Activated naive CD4-positive, alpha-beta T cell treated with anti-CD3 and anti-CD28 coated beads for 36 hours (primary cell): ENCODE measurements at regions not wholly inside any gene's neighbourhood (a gene's known extent, or its start where the extent isn't known, plus 50 kb on each side); places are given as distances from the start of the nearest gene placed in this dataset.
"Not testable (repeated sequence)": the region's sequence is repeated elsewhere in the genome, so short reads cannot be mapped to it uniquely, and the experiment has no call there.

Source experiments
- CTCF ChIA-PET: fragments of 350-600 bp; sonication (Branson Sonifier 250); formaldehyde crosslinking; loops from one replicate; lab custom pipeline; 2021; ENCODE audit warnings: antibody characterized with exemption; lab: Charles Lee
- DNase-seq: peaks from one replicate; pipeline ENCODE4 v3.0.0-alpha.2; 2020
- H3K27ac Mint-ChIP-seq: one replicate; pipeline ENCODE4 v1.8.0; 2021; ENCODE audit warnings: mild to moderate bottlenecking, mixed read lengths
- H3K27me3 Mint-ChIP-seq: one replicate; pipeline ENCODE4 v1.8.0; 2021; ENCODE audit warnings: low read depth, mixed read lengths
- H3K36me3 Mint-ChIP-seq: one replicate; pipeline ENCODE4 v1.8.0; 2021; ENCODE audit warnings: low read depth, mixed read lengths
- H3K4me1 Mint-ChIP-seq: one replicate; pipeline ENCODE4 v1.8.0; 2021; ENCODE audit warnings: low read depth, mixed read lengths
- H3K4me3 Mint-ChIP-seq: one replicate; pipeline ENCODE4 v1.8.0; 2021; ENCODE audit warnings: mild to moderate bottlenecking, moderate library complexity, mixed read lengths
- H3K9me3 Mint-ChIP-seq: one replicate; pipeline ENCODE4 v1.8.0; 2021; ENCODE audit warnings: mixed read lengths
- intact Hi-C: fragments of 100-400 bp; cut with micrococcal nuclease; formaldehyde crosslinking; loops from one replicate; pipeline ENCODE4 v1.15.1; 2023

GRCh38 chr21:22164912-22165311, 1166.7 kb downstream of the NCAM2 start:
- CTCF ChIA-PET, result no interaction called here
- no peaks in the 10 kb centered on the region for H3K4me1 Mint-ChIP-seq
- no peak overlapping the region for H3K4me3 Mint-ChIP-seq
- intact Hi-C loops, result no loop called here
- H3K36me3 Mint-ChIP-seq, result no peaks in the 10 kb centered on the region
- H3K27me3 Mint-ChIP-seq, result no peaks in the 10 kb centered on the region
- peaks cover 5% of the 10 kb centered on the region for H3K9me3 Mint-ChIP-seq
- no peak overlapping the region for H3K27ac Mint-ChIP-seq
- DNase-seq, result no peak

- Mint-ChIP-seq H3K4me3 (no peak overlapping the region), H3K4me1 (no peaks in the 10 kb centered on the region), H3K27me3 (no peaks in the 10 kb centered on the region), H3K9me3 (no peaks in the 10 kb centered on the region), H3K36me3 (no peaks in the 10 kb centered on the region), H3K27ac (no peak overlapping the region)
- CTCF ChIA-PET, result no interaction called here
- intact Hi-C loops, result no loop called here
- DNase-seq, result no peak
Measured at GRCh38 chr21:22174746-22175145, 1176.5 kb downstream of the NCAM2 start.

- no peaks in the 10 kb centered on the region for H3K27me3 Mint-ChIP-seq
- DNase-seq, result no peak
- H3K9me3 Mint-ChIP-seq, result peaks cover 1% of the 10 kb centered on the region
- no peaks in the 10 kb centered on the region for H3K4me1 Mint-ChIP-seq
- no peak overlapping the region for H3K27ac Mint-ChIP-seq
- intact Hi-C loops, result no loop called here
- no peak overlapping the region for H3K4me3 Mint-ChIP-seq
- H3K36me3 Mint-ChIP-seq, result no peaks in the 10 kb centered on the region
- CTCF ChIA-PET, result no interaction called here
Measured at GRCh38 chr21:22189278-22189677, 1191.1 kb downstream of the NCAM2 start.

- no peaks in the 10 kb centered on the region for H3K4me1 Mint-ChIP-seq
- no peaks in the 10 kb centered on the region for H3K27me3 Mint-ChIP-seq
- no peak overlapping the region for H3K27ac Mint-ChIP-seq
- no peak for DNase-seq
- peaks cover 3% of the 10 kb centered on the region for H3K9me3 Mint-ChIP-seq
- H3K36me3 Mint-ChIP-seq, result no peaks in the 10 kb centered on the region
- H3K4me3 Mint-ChIP-seq, result no peak overlapping the region
- intact Hi-C loops, result no loop called here
- CTCF ChIA-PET, result no interaction called here
Measured at GRCh38 chr21:22191581-22191980, 1193.4 kb downstream of the NCAM2 start.

GRCh38 chr21:22192766-22193165, 1194.6 kb downstream of the NCAM2 start:
- CTCF ChIA-PET, result no interaction called here
- H3K4me1 Mint-ChIP-seq, result no peaks in the 10 kb centered on the region
- peaks cover 3% of the 10 kb centered on the region for H3K9me3 Mint-ChIP-seq
- intact Hi-C loops, result no loop called here
- no peak for DNase-seq
- no peaks in the 10 kb centered on the region for H3K36me3 Mint-ChIP-seq
- no peaks in the 10 kb centered on the region for H3K27me3 Mint-ChIP-seq
- no peak overlapping the region for H3K4me3 Mint-ChIP-seq
- H3K27ac Mint-ChIP-seq, result no peak overlapping the region

- H3K9me3 Mint-ChIP-seq, DNase-seq, H3K4me3 Mint-ChIP-seq, CTCF ChIA-PET, H3K4me1 Mint-ChIP-seq, H3K36me3 Mint-ChIP-seq, H3K27ac Mint-ChIP-seq, intact Hi-C loops, H3K27me3 Mint-ChIP-seq: not testable (repeated sequence)
Measured at GRCh38 chr21:22194986-22195385, 1196.8 kb downstream of the NCAM2 start.

GRCh38 chr21:22200378-22201092, 1202.3 kb downstream of the NCAM2 start:
- Mint-ChIP-seq H3K36me3 (no peaks in the 10 kb centered on the region), H3K27me3 (no peaks in the 10 kb centered on the region), H3K27ac (no peak overlapping the region), H3K4me3 (no peak overlapping the region), H3K9me3 (no peaks in the 10 kb centered on the region), H3K4me1 (no peaks in the 10 kb centered on the region)
- CTCF ChIA-PET, result no interaction called here
- intact Hi-C loops, result no loop called here
- DNase-seq, result no peak

GRCh38 chr21:22201126-22201525, 1202.9 kb downstream of the NCAM2 start:
- intact Hi-C loops, result no loop called here
- H3K9me3 Mint-ChIP-seq, result no peaks in the 10 kb centered on the region
- no peak overlapping the region for H3K27ac Mint-ChIP-seq
- no peak for DNase-seq
- H3K4me3 Mint-ChIP-seq, result no peak overlapping the region
- no peaks in the 10 kb centered on the region for H3K36me3 Mint-ChIP-seq
- CTCF ChIA-PET, result no interaction called here
- H3K27me3 Mint-ChIP-seq, result no peaks in the 10 kb centered on the region
- no peaks in the 10 kb centered on the region for H3K4me1 Mint-ChIP-seq

- no peak for DNase-seq
- Mint-ChIP-seq H3K27me3 (no peaks in the 10 kb centered on the region), H3K4me1 (no peaks in the 10 kb centered on the region), H3K4me3 (no peak overlapping the region), H3K9me3 (no peaks in the 10 kb centered on the region), H3K36me3 (no peaks in the 10 kb centered on the region), H3K27ac (no peak overlapping the region)
- CTCF ChIA-PET, result no interaction called here
- intact Hi-C loops, result no loop called here
Measured at GRCh38 chr21:22201669-22202068, 1203.5 kb downstream of the NCAM2 start.

GRCh38 chr21:22209304-22209700, 1211.1 kb downstream of the NCAM2 start:
- H3K27ac Mint-ChIP-seq, result no peak overlapping the region
- no peaks in the 10 kb centered on the region for H3K36me3 Mint-ChIP-seq
- no peak overlapping the region for H3K4me3 Mint-ChIP-seq
- peaks cover 2% of the 10 kb centered on the region for H3K9me3 Mint-ChIP-seq
- CTCF ChIA-PET, result no interaction called here
- no peaks in the 10 kb centered on the region for H3K4me1 Mint-ChIP-seq
- no peak for DNase-seq
- H3K27me3 Mint-ChIP-seq, result no peaks in the 10 kb centered on the region
- intact Hi-C loops, result no loop called here

- intact Hi-C loops, result no loop called here
- Mint-ChIP-seq H3K9me3 (peaks cover 2% of the 10 kb centered on the region), H3K27me3 (no peaks in the 10 kb centered on the region), H3K4me1 (no peaks in the 10 kb centered on the region), H3K36me3 (no peaks in the 10 kb centered on the region), H3K27ac (no peak overlapping the region), H3K4me3 (no peak overlapping the region)
- DNase-seq, result no peak
- CTCF ChIA-PET, result no interaction called here
Measured at GRCh38 chr21:22211943-22212342, 1213.7 kb downstream of the NCAM2 start.

GRCh38 chr21:22223385-22223784, 1225.2 kb downstream of the NCAM2 start:
- CTCF ChIA-PET, result no interaction called here
- H3K27ac Mint-ChIP-seq, result no peak overlapping the region
- intact Hi-C loops, result loop anchor here (1.0 to 10.0 kb wide), 4 partner anchors 27 to 313 kb away; no protein-coding TSS in a partner anchor
- DNase-seq, result peak; percentile 6
- no peak overlapping the region for H3K4me3 Mint-ChIP-seq
- peaks cover 3% of the 10 kb centered on the region for H3K27me3 Mint-ChIP-seq
- peaks cover 8% of the 10 kb centered on the region for H3K4me1 Mint-ChIP-seq
- no peaks in the 10 kb centered on the region for H3K36me3 Mint-ChIP-seq
- H3K9me3 Mint-ChIP-seq, result no peaks in the 10 kb centered on the region

GRCh38 chr21:22224261-22224660, 1226.1 kb downstream of the NCAM2 start:
- Mint-ChIP-seq H3K4me1 (peaks cover 8% of the 10 kb centered on the region), H3K4me3 (no peak overlapping the region), H3K36me3 (no peaks in the 10 kb centered on the region), H3K9me3 (no peaks in the 10 kb centered on the region), H3K27ac (no peak overlapping the region), H3K27me3 (no peaks in the 10 kb centered on the region)
- CTCF ChIA-PET, result no interaction called here
- no peak for DNase-seq
- intact Hi-C loops, result loop anchor here (10.0 kb wide), 1 partner anchor 201 kb away; no protein-coding TSS in a partner anchor
